ENCODE measurements at regions not wholly inside any gene's neighbourhood (a gene's known extent, or its start where the extent isn't known, plus 50 kb on each side); places are given as distances from the start of the nearest gene placed in this dataset.

- DNase-seq: no peak
Observed at GRCh38 chr18:73717570-73717969, 430.1 kb downstream of the FBXO15 start.

- DNase-seq: no peak
Observed at GRCh38 chr18:73715210-73715670, 432.4 kb downstream of the FBXO15 start.

GRCh38 chr18:73714466-73714865 is 433.2 kb downstream of the FBXO15 start:
- no peak for DNase-seq

- no peak for DNase-seq
Observed at GRCh38 chr18:73711256-73711655, 436.4 kb downstream of the FBXO15 start.

GRCh38 chr18:73708591-73708990 is 439.0 kb downstream of the FBXO15 start:
- no peak for DNase-seq

- no peak for DNase-seq
Observed at GRCh38 chr18:73707035-73707434, 440.6 kb downstream of the FBXO15 start.

- no peak for DNase-seq
Observed at GRCh38 chr18:73697353-73697752, 450.3 kb downstream of the FBXO15 start.

GRCh38 chr18:73696698-73697097 is 450.9 kb downstream of the FBXO15 start:
- DNase-seq: no peak

GRCh38 chr18:73696171-73696570 is 451.5 kb downstream of the FBXO15 start:
- no peak for DNase-seq

- DNase-seq: no peak
Observed at GRCh38 chr18:73693091-73693490, 454.5 kb downstream of the FBXO15 start.

GRCh38 chr18:73691624-73692023 is 456.0 kb downstream of the FBXO15 start:
- DNase-seq: no peak

GRCh38 chr18:73691118-73691517 is 456.5 kb downstream of the FBXO15 start:
- no peak for DNase-seq

- DNase-seq: no peak
Observed at GRCh38 chr18:73690222-73690621, 457.4 kb downstream of the FBXO15 start.

GRCh38 chr18:73688851-73689711 is 458.6 kb downstream of the FBXO15 start:
- DNase-seq: no peak

GRCh38 chr18:73688161-73688560 is 459.5 kb downstream of the FBXO15 start:
- no peak for DNase-seq

- DNase-seq: no peak
Observed at GRCh38 chr18:73684647-73685046, 463.0 kb downstream of the FBXO15 start.

GRCh38 chr18:73683409-73684238 is 464.0 kb downstream of the FBXO15 start:
- DNase-seq: no peak

GRCh38 chr18:73681912-73682311 is 465.7 kb downstream of the FBXO15 start:
- no peak for DNase-seq

GRCh38 chr18:73681398-73681797 is 466.2 kb downstream of the FBXO15 start:
- no peak for DNase-seq

GRCh38 chr18:73679941-73680712 is 467.5 kb downstream of the FBXO15 start:
- DNase-seq: no peak

GRCh38 chr18:73677450-73677849 is 470.2 kb downstream of the FBXO15 start:
- DNase-seq: no peak

- DNase-seq: no peak
Observed at GRCh38 chr18:73674125-73674865, 473.3 kb downstream of the FBXO15 start.

Data from activated CD8-positive, alpha-beta memory T cell treated with anti-CD3 and anti-CD28 coated beads for 24 hours (primary cell).